Type B pancreatic cell (in vitro differentiated cells): ENCODE measurements at regions not wholly inside any gene's neighbourhood (a gene's known extent, or its start where the extent isn't known, plus 50 kb on each side); places are given as distances from the start of the nearest gene placed in this dataset.

ENCODE experiments used
- DNase-seq: peaks from one replicate; pipeline ENCODE4 v3.0.0; 2021; ENCODE audit warnings: mixed read lengths; ENCODE audit not compliant: unreplicated experiment; ENCODE audit errors: extremely low spot score
- H3K27ac Mint-ChIP-seq: 2 replicates; pipeline ENCODE4 v1.8.0; 2021; ENCODE audit warnings: mild to moderate bottlenecking, mixed read lengths
- H3K27me3 Mint-ChIP-seq: 2 replicates; pipeline ENCODE4 v1.8.0; 2021; ENCODE audit warnings: mixed read lengths
- H3K36me3 Mint-ChIP-seq: 2 replicates; pipeline ENCODE4 v1.8.0; 2021; ENCODE audit warnings: mixed read lengths
- H3K4me1 Mint-ChIP-seq: one replicate; pipeline ENCODE4 v1.8.0; 2021; ENCODE audit warnings: mixed read lengths; ENCODE audit not compliant: unreplicated experiment
- H3K4me3 Mint-ChIP-seq: 2 replicates; pipeline ENCODE4 v1.8.0; 2021; ENCODE audit warnings: mild to moderate bottlenecking, mixed read lengths
- H3K9me3 Mint-ChIP-seq: 2 replicates; pipeline ENCODE4 v1.8.0; 2021; ENCODE audit warnings: mixed read lengths
- TF ChIP-seq, protein P1 (sequence below): fragments of 200-600 bp; sonication (generic); conservative IDR thresholded peaks from 2 replicates; pipeline ENCODE4 v1.5.0; 2021; ENCODE audit warnings: antibody characterized with exemption, mild to moderate bottlenecking

DNA sequence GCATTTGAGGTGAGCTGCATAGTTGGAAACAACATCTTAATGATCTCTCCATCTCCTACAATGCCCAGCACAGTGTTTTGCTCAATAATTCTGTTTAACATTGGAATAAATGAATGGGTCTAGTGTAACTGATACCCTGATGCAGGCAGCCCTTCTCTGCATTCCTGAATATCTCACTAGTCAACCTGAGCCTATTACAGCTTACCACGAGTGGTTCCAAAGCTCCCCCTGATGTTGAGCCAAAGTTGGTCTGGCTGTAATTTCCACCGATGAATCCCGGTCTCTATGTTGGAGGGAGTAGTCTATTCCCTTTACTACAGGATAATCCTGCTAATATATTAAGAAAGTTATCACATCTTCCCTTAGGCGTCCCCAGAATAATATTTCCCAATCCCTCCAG lies 63.8 kb downstream of the ZBTB18 start:
- H3K9me3 Mint-ChIP-seq = peaks cover 4% of the 10 kb centered on the region
- H3K27ac Mint-ChIP-seq = no peak overlapping the region
- peaks cover 30% of the 10 kb centered on the region for H3K4me1 Mint-ChIP-seq
- H3K4me3 Mint-ChIP-seq = no peak overlapping the region
- no peaks in the 10 kb centered on the region for H3K36me3 Mint-ChIP-seq
- H3K27me3 Mint-ChIP-seq = no peaks in the 10 kb centered on the region
- DNase-seq = no peak
- TF ChIP-seq, protein P1, sequence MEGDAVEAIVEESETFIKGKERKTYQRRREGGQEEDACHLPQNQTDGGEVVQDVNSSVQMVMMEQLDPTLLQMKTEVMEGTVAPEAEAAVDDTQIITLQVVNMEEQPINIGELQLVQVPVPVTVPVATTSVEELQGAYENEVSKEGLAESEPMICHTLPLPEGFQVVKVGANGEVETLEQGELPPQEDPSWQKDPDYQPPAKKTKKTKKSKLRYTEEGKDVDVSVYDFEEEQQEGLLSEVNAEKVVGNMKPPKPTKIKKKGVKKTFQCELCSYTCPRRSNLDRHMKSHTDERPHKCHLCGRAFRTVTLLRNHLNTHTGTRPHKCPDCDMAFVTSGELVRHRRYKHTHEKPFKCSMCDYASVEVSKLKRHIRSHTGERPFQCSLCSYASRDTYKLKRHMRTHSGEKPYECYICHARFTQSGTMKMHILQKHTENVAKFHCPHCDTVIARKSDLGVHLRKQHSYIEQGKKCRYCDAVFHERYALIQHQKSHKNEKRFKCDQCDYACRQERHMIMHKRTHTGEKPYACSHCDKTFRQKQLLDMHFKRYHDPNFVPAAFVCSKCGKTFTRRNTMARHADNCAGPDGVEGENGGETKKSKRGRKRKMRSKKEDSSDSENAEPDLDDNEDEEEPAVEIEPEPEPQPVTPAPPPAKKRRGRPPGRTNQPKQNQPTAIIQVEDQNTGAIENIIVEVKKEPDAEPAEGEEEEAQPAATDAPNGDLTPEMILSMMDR = no peak

DNA sequence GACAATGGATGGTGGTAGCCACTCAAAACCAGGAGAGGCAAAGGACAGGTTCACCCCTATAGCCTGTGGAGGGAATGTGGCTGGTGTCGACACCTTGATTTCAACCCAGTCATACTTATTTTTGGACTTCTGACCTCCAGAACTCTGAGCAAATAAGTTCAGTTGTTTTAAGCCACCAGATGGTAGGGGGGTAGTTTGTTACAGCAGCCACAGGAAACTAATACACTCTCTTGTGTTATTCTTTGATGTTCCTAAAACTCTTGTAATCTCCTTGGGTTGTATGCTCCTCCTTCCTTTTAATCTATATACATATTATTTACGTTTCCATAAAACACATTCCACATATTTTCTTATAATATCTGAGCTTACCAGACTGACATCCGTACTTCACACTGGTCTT lies 65.9 kb downstream of the ZBTB18 start:
- peaks cover 4% of the 10 kb centered on the region for H3K9me3 Mint-ChIP-seq
- DNase-seq = no peak
- TF ChIP-seq, protein P1 = no peak
- H3K4me3 Mint-ChIP-seq = no peak overlapping the region
- H3K27me3 Mint-ChIP-seq = no peaks in the 10 kb centered on the region
- H3K36me3 Mint-ChIP-seq = no peaks in the 10 kb centered on the region
- no peak overlapping the region for H3K27ac Mint-ChIP-seq
- peaks cover 30% of the 10 kb centered on the region for H3K4me1 Mint-ChIP-seq

DNA sequence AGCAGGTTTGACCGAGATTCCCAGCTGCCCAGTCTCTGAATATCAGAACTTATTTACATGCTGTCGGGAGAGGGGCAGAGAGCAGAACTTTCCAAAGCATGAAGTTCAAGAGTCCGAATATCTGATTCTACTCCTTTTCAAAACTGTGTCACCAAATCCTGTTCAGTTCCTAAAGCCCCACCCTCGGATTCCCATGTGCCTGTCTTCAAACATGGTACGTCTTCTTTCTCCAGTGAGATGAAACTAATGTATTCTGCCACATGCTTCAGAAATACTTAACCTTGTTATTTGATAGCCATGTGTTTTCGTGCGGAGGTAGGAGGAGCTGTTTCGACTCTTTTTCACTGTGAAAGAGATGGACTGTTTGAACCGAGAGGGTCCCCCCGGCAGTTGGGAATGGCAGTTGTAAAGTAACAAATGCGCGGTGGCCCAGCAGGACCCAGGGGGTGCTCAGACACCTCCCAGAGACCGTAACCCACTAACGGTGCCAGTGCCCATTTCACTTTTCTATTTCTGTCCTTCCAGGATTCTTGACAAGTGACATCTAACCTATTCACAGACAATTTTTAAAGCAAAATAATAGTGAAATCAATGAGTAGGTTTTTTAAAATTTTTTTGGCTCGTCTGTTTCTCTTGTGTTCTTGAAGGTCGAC lies 67.2 kb downstream of the ZBTB18 start:
- Mint-ChIP-seq H3K27ac (no peak overlapping the region), H3K36me3 (no peaks in the 10 kb centered on the region), H3K4me1 (peaks cover 30% of the 10 kb centered on the region), H3K4me3 (no peak overlapping the region), H3K27me3 (peaks cover under 1% of the 10 kb centered on the region), H3K9me3 (peaks cover 4% of the 10 kb centered on the region)
- TF ChIP-seq, protein P1 = no peak
- no peak for DNase-seq

DNA sequence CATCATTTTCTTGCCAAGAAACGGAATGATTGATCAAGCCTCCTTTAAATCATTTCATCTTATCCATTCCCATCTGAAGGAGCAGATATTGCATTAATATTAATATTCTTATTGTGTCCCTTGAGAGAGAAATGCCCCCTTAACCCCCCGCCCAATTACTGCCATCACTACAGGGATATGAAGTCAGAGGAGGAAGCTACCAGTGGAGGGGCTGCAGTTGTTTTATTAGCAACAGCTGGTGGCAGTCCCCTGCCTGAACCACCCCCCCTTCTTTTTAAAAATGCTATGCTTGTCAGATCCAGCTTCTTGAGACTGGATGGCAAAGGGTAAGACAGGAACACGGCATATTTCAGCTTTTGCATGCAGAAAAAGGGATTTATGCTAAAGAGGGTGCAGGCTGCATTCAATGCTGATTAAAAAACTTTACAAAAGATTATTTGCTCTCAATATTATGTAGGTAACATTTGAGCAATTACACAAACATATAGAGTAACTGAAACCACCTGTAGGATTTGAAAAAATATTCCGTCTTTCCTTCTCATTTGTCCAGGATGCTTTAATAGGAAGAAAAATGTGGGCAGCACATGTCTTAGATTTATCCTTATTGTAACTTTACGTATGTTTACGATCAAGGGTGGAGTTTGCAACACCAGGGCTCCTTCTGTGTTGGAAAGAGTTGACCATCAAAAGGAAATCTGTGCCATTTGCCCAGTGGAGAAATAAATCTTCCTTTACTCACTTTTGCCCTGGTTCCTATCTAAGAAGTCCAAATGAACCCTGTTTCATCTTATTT lies 77.7 kb downstream of the ZBTB18 start:
- no peak for DNase-seq
- Mint-ChIP-seq H3K27me3 (peaks cover 3% of the 10 kb centered on the region), H3K36me3 (no peaks in the 10 kb centered on the region), H3K4me1 (peaks cover 13% of the 10 kb centered on the region), H3K9me3 (peaks cover 11% of the 10 kb centered on the region), H3K27ac (no peak overlapping the region), H3K4me3 (no peak overlapping the region)
- TF ChIP-seq, protein P1 = no peak

DNA sequence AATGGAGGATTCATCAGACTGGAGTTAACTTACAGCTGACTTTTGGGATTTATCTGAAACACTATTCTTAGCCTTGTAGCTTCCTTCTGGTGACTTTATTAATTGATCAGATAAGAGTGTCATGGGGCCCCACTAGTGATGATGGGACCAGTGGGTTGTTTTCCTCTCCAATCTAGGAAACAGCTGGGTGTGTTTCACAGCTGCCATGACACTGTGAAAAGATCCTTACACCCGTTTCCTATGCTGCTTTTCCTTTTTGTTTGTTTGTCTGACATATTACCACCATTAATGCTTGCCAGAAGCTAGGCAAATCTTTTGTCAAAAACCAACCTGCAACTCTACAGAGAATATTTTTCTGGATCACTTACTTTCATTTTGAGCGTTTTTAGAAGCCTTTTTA lies 86.2 kb downstream of the ZBTB18 start:
- Mint-ChIP-seq H3K27me3 (peaks cover 2% of the 10 kb centered on the region), H3K4me1 (peaks cover 6% of the 10 kb centered on the region), H3K4me3 (no peak overlapping the region), H3K27ac (no peak overlapping the region), H3K36me3 (no peaks in the 10 kb centered on the region), H3K9me3 (no peaks in the 10 kb centered on the region)
- DNase-seq = no peak
- TF ChIP-seq, protein P1 = no peak
